IPS-18a (cell line): ENCODE measurements at regions not wholly inside any gene's neighbourhood (a gene's known extent, or its start where the extent isn't known, plus 50 kb on each side); places are given as distances from the start of the nearest gene placed in this dataset.

Experiments
- H3K27ac ChIP-seq: one replicate; pipeline ENCODE4 v1.5.1; 2013; ENCODE audit warnings: low read length
- H3K27me3 ChIP-seq: one replicate; pipeline ENCODE4 v1.6.1; 2013; ENCODE audit warnings: mild to moderate bottlenecking, low read length; ENCODE audit not compliant: control insufficient read depth, insufficient read depth
- H3K36me3 ChIP-seq: one replicate; pipeline ENCODE4 v1.6.1; 2013; ENCODE audit warnings: low read depth, low read length; ENCODE audit not compliant: control insufficient read depth
- H3K4me1 ChIP-seq: one replicate; pipeline ENCODE4 v1.6.1; 2013; ENCODE audit warnings: low read depth, low read length; ENCODE audit not compliant: control insufficient read depth
- H3K4me3 ChIP-seq: one replicate; pipeline ENCODE4 v1.5.1; 2013; ENCODE audit warnings: low read length
- H3K9ac ChIP-seq: one replicate; pipeline ENCODE4 v1.6.1; 2013; ENCODE audit warnings: mild to moderate bottlenecking, low read length, moderate library complexity
- H3K9me3 ChIP-seq: one replicate; pipeline ENCODE4 v1.6.1; 2013; ENCODE audit warnings: low read depth, low read length; ENCODE audit not compliant: control insufficient read depth

GRCh38 chr3:25367025-25367424 is 61.0 kb upstream of the RARB start:
- Histone ChIP-seq H3K4me1 (no peaks in the 10 kb centered on the region), H3K9ac (no peak overlapping the region), H3K36me3 (no peaks in the 10 kb centered on the region), H3K27ac (no peak overlapping the region), H3K27me3 (no peaks in the 10 kb centered on the region), H3K9me3 (no peaks in the 10 kb centered on the region), H3K4me3 (no peak overlapping the region)

GRCh38 chr3:25372167-25372566 is 55.9 kb upstream of the RARB start:
- Histone ChIP-seq H3K27me3 (no peaks in the 10 kb centered on the region), H3K4me3 (no peak overlapping the region), H3K27ac (no peak overlapping the region)

GRCh38 chr3:25376340-25376739 is 51.7 kb upstream of the RARB start:
- Histone ChIP-seq H3K9me3 (no peaks in the 10 kb centered on the region), H3K4me3 (no peak overlapping the region), H3K27ac (no peak overlapping the region), H3K9ac (no peak overlapping the region), H3K27me3 (no peaks in the 10 kb centered on the region), H3K36me3 (no peaks in the 10 kb centered on the region), H3K4me1 (no peaks in the 10 kb centered on the region)

More at GRCh38 chr3:25372167-25372566, 55.9 kb upstream of the RARB start:
- no peak overlapping the region for H3K9ac ChIP-seq
- no peaks in the 10 kb centered on the region for H3K4me1 ChIP-seq
- no peaks in the 10 kb centered on the region for H3K36me3 ChIP-seq
- H3K9me3 ChIP-seq, result no peaks in the 10 kb centered on the region

- Histone ChIP-seq H3K27me3 (no peaks in the 10 kb centered on the region), H3K9ac (no peak overlapping the region), H3K4me3 (no peak overlapping the region), H3K27ac (no peak overlapping the region), H3K36me3 (no peaks in the 10 kb centered on the region), H3K9me3 (no peaks in the 10 kb centered on the region), H3K4me1 (no peaks in the 10 kb centered on the region)
Measured at GRCh38 chr3:25377042-25377441, 51.0 kb upstream of the RARB start.
